ENCODE measurements at regions not wholly inside any gene's neighbourhood (a gene's known extent, or its start where the extent isn't known, plus 50 kb on each side); places are given as distances from the start of the nearest gene placed in this dataset.

- Histone ChIP-seq H3K36me3 (no peaks in the 10 kb centered on the region), H3K9ac (ENCODE audit: low read depth in 2 of 2, low read length in 2 of 2) (no peak overlapping the region), H3K27ac (no peak overlapping the region), H3K4me1 (no peaks in the 10 kb centered on the region), H3K27me3 (no peaks in the 10 kb centered on the region), H3K4me3 (no peak overlapping the region), H3K9me3 (no peaks in the 10 kb centered on the region)
- intact Hi-C loops (cut with DNase I): loop anchor here (10.0 kb wide), 1 partner anchor 529 kb away; no protein-coding TSS in a partner anchor
- DNase-seq: no peak
- TF ChIP-seq CTCF (IDR thresholded peaks at IDR 0.05): no peak
Observed at GRCh38 chr15:58235961-58236360, 97.8 kb downstream of the AQP9 start.

- no peak for TF ChIP-seq CTCF (IDR thresholded peaks at IDR 0.05)
- no peak for DNase-seq
- intact Hi-C loops (cut with DNase I): no loop called here
- Histone ChIP-seq H3K4me3 (no peak overlapping the region), H3K27me3 (no peaks in the 10 kb centered on the region), H3K27ac (no peak overlapping the region), H3K36me3 (no peaks in the 10 kb centered on the region), H3K4me1 (no peaks in the 10 kb centered on the region), H3K9me3 (no peaks in the 10 kb centered on the region), H3K9ac (ENCODE audit: low read depth in 2 of 2, low read length in 2 of 2) (no peak overlapping the region)
Observed at GRCh38 chr15:58240191-58240932, 102.2 kb downstream of the AQP9 start.

GRCh38 chr15:58241872-58242271, 103.7 kb downstream of the AQP9 start:
- TF ChIP-seq CTCF (IDR thresholded peaks at IDR 0.05): no peak

GRCh38 chr15:58243070-58243469, 104.9 kb downstream of the AQP9 start:
- H3K27me3 ChIP-seq: no peaks in the 10 kb centered on the region
- no peak for TF ChIP-seq CTCF (IDR thresholded peaks at IDR 0.05)
- no peaks in the 10 kb centered on the region for H3K9me3 ChIP-seq
- H3K4me1 ChIP-seq: no peaks in the 10 kb centered on the region
- intact Hi-C loops (cut with DNase I): no loop called here
- no peaks in the 10 kb centered on the region for H3K36me3 ChIP-seq
- H3K9ac ChIP-seq (ENCODE audit: low read depth in 2 of 2, low read length in 2 of 2): no peak overlapping the region
- no peak overlapping the region for H3K4me3 ChIP-seq
- H3K27ac ChIP-seq: no peak overlapping the region
- DNase-seq: no peak

More at GRCh38 chr15:58241872-58242271, 103.7 kb downstream of the AQP9 start:
- no peak for DNase-seq
- no peak overlapping the region for H3K9ac ChIP-seq (ENCODE audit: low read depth in 2 of 2, low read length in 2 of 2)
- H3K36me3 ChIP-seq: no peaks in the 10 kb centered on the region
- H3K27ac ChIP-seq: no peak overlapping the region
- no peaks in the 10 kb centered on the region for H3K4me1 ChIP-seq
- intact Hi-C loops (cut with DNase I): no loop called here
- H3K27me3 ChIP-seq: no peaks in the 10 kb centered on the region
- H3K9me3 ChIP-seq: no peaks in the 10 kb centered on the region
- H3K4me3 ChIP-seq: no peak overlapping the region

- no peak overlapping the region for H3K27ac ChIP-seq
- H3K4me1 ChIP-seq: no peaks in the 10 kb centered on the region
- H3K4me3 ChIP-seq: no peak overlapping the region
- H3K9me3 ChIP-seq: no peaks in the 10 kb centered on the region
- DNase-seq: no peak
- no peak for TF ChIP-seq CTCF (IDR thresholded peaks at IDR 0.05)
- H3K9ac ChIP-seq (ENCODE audit: low read depth in 2 of 2, low read length in 2 of 2): no peak overlapping the region
- intact Hi-C loops (cut with DNase I): no loop called here
- no peaks in the 10 kb centered on the region for H3K27me3 ChIP-seq
- no peaks in the 10 kb centered on the region for H3K36me3 ChIP-seq
Observed at GRCh38 chr15:58244536-58244935, 106.4 kb downstream of the AQP9 start.

Data from colonic mucosa (tissue), 4 donors.